ENCODE measurements at regions not wholly inside any gene's neighbourhood (a gene's known extent, or its start where the extent isn't known, plus 50 kb on each side); places are given as distances from the start of the nearest gene placed in this dataset.
"Not testable (repeated sequence)": the region's sequence is repeated elsewhere in the genome, so short reads cannot be mapped to it uniquely, and the experiment has no call there.

GRCh38 chr17:71505981-71506380, 614.8 kb upstream of the SOX9 start:
- DNase-seq (no peak), ATAC-seq (no peak)
- no peak for TF ChIP-seq CTCF (IDR thresholded peaks at IDR 0.05)
- TF ChIP-seq POLR2A (IDR thresholded peaks at IDR 0.05) = no peak
- H3K9me3 ChIP-seq = no peaks in the 10 kb centered on the region
- H3K27me3 ChIP-seq = no peaks in the 10 kb centered on the region
- WGBS (ENCODE audit: insufficient coverage, low coverage, low lambda C conversion rate, missing lambda C conversion rate) = 79% methylated on average over 5 of the region's 6 CpGs
- intact Hi-C loops (cut with DNase I) = no loop called here
- H3K27ac ChIP-seq = no peak overlapping the region
- H3K4me1 ChIP-seq = no peaks in the 10 kb centered on the region
- no peak overlapping the region for H3K4me3 ChIP-seq
- no peaks in the 10 kb centered on the region for H3K36me3 ChIP-seq

- ATAC-seq = no peak
- WGBS (ENCODE audit: insufficient coverage, low coverage, low lambda C conversion rate, missing lambda C conversion rate) = 65% methylated on average over 3 of the region's 3 CpGs
- Histone ChIP-seq H3K36me3 (no peaks in the 10 kb centered on the region), H3K27ac (no peak overlapping the region), H3K4me1 (no peaks in the 10 kb centered on the region), H3K9me3 (no peaks in the 10 kb centered on the region), H3K27me3 (no peaks in the 10 kb centered on the region), H3K4me3 (no peak overlapping the region)
- intact Hi-C loops (cut with DNase I) = no loop called here
- no peak for DNase-seq
- TF ChIP-seq CTCF (IDR thresholded peaks at IDR 0.05) (no peak), POLR2A (IDR thresholded peaks at IDR 0.05) (no peak)
These were observed 609.4 kb upstream of the SOX9 start for GRCh38 chr17:71511266-71511995.

GRCh38 chr17:71513725-71514124, 607.1 kb upstream of the SOX9 start:
- H3K27ac ChIP-seq; intact Hi-C loops (cut with DNase I); H3K27me3 ChIP-seq; DNase-seq; H3K4me1 ChIP-seq; H3K9me3 ChIP-seq; H3K4me3 ChIP-seq; ATAC-seq; H3K36me3 ChIP-seq: not testable (repeated sequence)
- WGBS (ENCODE audit: insufficient coverage, low coverage, low lambda C conversion rate, missing lambda C conversion rate) = 93% methylated on average over 2 of the region's 2 CpGs

- 37% methylated on average over 6 of the region's 6 CpGs for WGBS (ENCODE audit: insufficient coverage, low coverage, low lambda C conversion rate, missing lambda C conversion rate)
- Histone ChIP-seq H3K27me3 (no peaks in the 10 kb centered on the region), H3K36me3 (no peaks in the 10 kb centered on the region), H3K4me3 (no peak overlapping the region), H3K4me1 (no peaks in the 10 kb centered on the region), H3K9me3 (no peaks in the 10 kb centered on the region), H3K27ac (no peak overlapping the region)
- ATAC-seq (no peak), DNase-seq (no peak)
- intact Hi-C loops (cut with DNase I) = no loop called here
- TF ChIP-seq CTCF (IDR thresholded peaks at IDR 0.05) = no peak
- TF ChIP-seq POLR2A (IDR thresholded peaks at IDR 0.05) = no peak
These were observed 604.7 kb upstream of the SOX9 start for GRCh38 chr17:71516149-71516548.

- ATAC-seq (no peak), DNase-seq (no peak)
- Histone ChIP-seq H3K27ac (no peak overlapping the region), H3K27me3 (no peaks in the 10 kb centered on the region), H3K4me3 (no peak overlapping the region), H3K4me1 (no peaks in the 10 kb centered on the region), H3K9me3 (no peaks in the 10 kb centered on the region), H3K36me3 (no peaks in the 10 kb centered on the region)
- TF ChIP-seq POLR2A (IDR thresholded peaks at IDR 0.05) (no peak), CTCF (IDR thresholded peaks at IDR 0.05) (no peak)
- intact Hi-C loops (cut with DNase I) = no loop called here
- WGBS (ENCODE audit: insufficient coverage, low coverage, low lambda C conversion rate, missing lambda C conversion rate) = 72% methylated on average over 2 of the region's 2 CpGs
These were observed 601.5 kb upstream of the SOX9 start for GRCh38 chr17:71519285-71519684.
